ENCODE measurements at regions not wholly inside any gene's neighbourhood (a gene's known extent, or its start where the extent isn't known, plus 50 kb on each side); places are given as distances from the start of the nearest gene placed in this dataset.

DNA sequence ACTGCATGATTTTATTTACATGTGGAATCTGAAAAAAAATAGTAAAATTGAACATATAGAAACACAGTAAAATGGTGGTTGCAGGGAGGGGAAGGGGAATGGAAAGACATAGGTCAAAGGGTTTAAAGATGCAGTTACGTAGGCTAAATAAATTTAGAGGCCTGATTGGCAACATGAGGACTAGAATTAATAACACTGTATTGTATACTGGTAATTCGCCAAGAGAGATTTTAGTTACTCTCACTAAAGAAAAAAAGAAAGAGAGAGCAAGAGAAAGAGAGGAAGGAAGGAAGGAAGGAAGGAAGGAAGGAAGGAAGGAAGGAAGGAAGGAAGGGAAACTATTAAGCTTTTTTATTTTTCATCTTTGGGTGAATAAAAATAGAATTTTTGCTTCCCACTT is 488.1 kb downstream of the PCDH10 start:
- TF ChIP-seq, protein P1, sequence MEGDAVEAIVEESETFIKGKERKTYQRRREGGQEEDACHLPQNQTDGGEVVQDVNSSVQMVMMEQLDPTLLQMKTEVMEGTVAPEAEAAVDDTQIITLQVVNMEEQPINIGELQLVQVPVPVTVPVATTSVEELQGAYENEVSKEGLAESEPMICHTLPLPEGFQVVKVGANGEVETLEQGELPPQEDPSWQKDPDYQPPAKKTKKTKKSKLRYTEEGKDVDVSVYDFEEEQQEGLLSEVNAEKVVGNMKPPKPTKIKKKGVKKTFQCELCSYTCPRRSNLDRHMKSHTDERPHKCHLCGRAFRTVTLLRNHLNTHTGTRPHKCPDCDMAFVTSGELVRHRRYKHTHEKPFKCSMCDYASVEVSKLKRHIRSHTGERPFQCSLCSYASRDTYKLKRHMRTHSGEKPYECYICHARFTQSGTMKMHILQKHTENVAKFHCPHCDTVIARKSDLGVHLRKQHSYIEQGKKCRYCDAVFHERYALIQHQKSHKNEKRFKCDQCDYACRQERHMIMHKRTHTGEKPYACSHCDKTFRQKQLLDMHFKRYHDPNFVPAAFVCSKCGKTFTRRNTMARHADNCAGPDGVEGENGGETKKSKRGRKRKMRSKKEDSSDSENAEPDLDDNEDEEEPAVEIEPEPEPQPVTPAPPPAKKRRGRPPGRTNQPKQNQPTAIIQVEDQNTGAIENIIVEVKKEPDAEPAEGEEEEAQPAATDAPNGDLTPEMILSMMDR (IDR thresholded peaks at IDR 0.05): no peak
- no peak for TF ChIP-seq POLR2A (IDR thresholded peaks at IDR 0.05)

Data from uterus (tissue), 2 donors.